Mucosa of rectum (tissue), 2 donors: ENCODE measurements at regions not wholly inside any gene's neighbourhood (a gene's known extent, or its start where the extent isn't known, plus 50 kb on each side); places are given as distances from the start of the nearest gene placed in this dataset.
"Not testable (repeated sequence)": the region's sequence is repeated elsewhere in the genome, so short reads cannot be mapped to it uniquely, and the experiment has no call there.

ENCODE experiments used
- H3K27ac ChIP-seq, 2 donors: one replicate each; pipeline ENCODE4 v1.7.0; 2013; ENCODE audit warnings: inconsistent platforms in 2 of 2, low read depth in 2 of 2, low read length in 2 of 2
- H3K27me3 ChIP-seq, 2 donors: one replicate each; pipeline ENCODE4 v1.7.0; 2013; ENCODE audit warnings: low read length in 2 of 2; ENCODE audit not compliant: control insufficient read depth in 2 of 2, insufficient read depth in 2 of 2
- H3K36me3 ChIP-seq, 2 donors: one replicate each; pipeline ENCODE4 v1.7.0; 2013; ENCODE audit warnings: low read length in 2 of 2; ENCODE audit not compliant: control insufficient read depth in 2 of 2, insufficient read depth in 2 of 2
- H3K4me1 ChIP-seq, 2 donors: one replicate each; pipeline ENCODE4 v1.7.0; 2013; ENCODE audit warnings: low read length in 2 of 2, mild to moderate bottlenecking in 1 of 2; ENCODE audit not compliant: control insufficient read depth in 2 of 2, insufficient read depth in 2 of 2
- H3K4me3 ChIP-seq, 2 donors: one replicate each; pipeline ENCODE4 v1.7.0; 2013; ENCODE audit warnings: low read length in 2 of 2
- H3K9ac ChIP-seq, 2 donors: one replicate each; pipeline ENCODE4 v1.7.0; 2013; ENCODE audit warnings: low read length in 2 of 2, low read depth in 1 of 2, mild to moderate bottlenecking in 1 of 2
- H3K9me3 ChIP-seq, 2 donors: one replicate each; pipeline ENCODE4 v1.7.0; 2013; ENCODE audit warnings: low read length in 2 of 2; ENCODE audit not compliant: control insufficient read depth in 2 of 2
- donor health status: healthy.
- donor health status: Normal muscosa, but diverticular disease.

DNA sequence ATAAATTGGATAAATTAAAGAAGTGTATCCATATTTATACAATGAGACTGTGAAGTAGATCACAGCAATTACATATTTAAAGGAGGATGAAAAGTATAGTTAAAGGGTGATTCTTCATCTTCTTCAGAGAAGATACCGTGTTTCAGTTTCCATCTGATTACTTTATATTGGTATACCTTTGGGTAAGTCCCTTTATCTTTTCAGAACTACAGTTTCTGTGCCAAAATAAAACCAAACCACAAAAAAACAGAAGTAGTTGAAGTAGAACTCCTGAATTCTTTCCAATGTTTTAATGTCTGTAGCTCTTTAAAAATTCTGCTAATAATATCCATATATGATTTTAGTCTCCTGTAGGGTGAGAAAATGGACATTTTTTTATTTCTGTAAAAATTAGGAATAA is 231.2 kb upstream of the LINC00305 start:
- Histone ChIP-seq H3K36me3 (no peaks in the 10 kb centered on the region), H3K27me3 (no peaks in the 10 kb centered on the region), H3K9me3 (no peaks in the 10 kb centered on the region), H3K4me1 (no peaks in the 10 kb centered on the region), H3K27ac (no peak overlapping the region), H3K9ac (no peak overlapping the region), H3K4me3 (no peak overlapping the region)

DNA sequence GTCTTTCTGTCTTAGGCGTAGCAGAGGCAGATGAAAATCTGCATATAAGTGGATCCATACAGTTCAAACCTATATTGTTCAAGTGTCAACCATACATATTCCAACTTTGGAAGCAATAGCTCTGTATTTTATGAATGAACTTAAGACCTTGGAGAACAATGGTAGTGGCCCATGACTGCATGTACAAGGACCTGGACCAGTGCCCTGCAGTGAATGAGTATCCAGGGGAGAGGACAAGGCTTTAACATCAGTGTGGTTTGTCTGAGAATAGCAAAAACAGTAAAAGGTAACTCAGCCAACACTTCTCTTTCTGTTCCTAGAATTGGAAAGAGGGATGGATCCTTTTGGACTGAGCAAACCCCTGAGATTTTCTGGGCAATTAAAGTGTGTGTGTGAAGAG is 230.8 kb upstream of the LINC00305 start:
- Histone ChIP-seq H3K27me3 (no peaks in the 10 kb centered on the region), H3K9me3 (no peaks in the 10 kb centered on the region), H3K9ac (no peak overlapping the region), H3K4me1 (no peaks in the 10 kb centered on the region), H3K4me3 (no peak overlapping the region), H3K36me3 (no peaks in the 10 kb centered on the region), H3K27ac (no peak overlapping the region)

GRCh38 chr18:64377446-64377845 is 228.6 kb upstream of the LINC00305 start:
- Histone ChIP-seq H3K36me3 (no peaks in the 10 kb centered on the region), H3K9ac (no peak overlapping the region), H3K27me3 (no peaks in the 10 kb centered on the region), H3K9me3 (no peaks in the 10 kb centered on the region), H3K4me3 (no peak overlapping the region), H3K4me1 (no peaks in the 10 kb centered on the region), H3K27ac (no peak overlapping the region)

DNA sequence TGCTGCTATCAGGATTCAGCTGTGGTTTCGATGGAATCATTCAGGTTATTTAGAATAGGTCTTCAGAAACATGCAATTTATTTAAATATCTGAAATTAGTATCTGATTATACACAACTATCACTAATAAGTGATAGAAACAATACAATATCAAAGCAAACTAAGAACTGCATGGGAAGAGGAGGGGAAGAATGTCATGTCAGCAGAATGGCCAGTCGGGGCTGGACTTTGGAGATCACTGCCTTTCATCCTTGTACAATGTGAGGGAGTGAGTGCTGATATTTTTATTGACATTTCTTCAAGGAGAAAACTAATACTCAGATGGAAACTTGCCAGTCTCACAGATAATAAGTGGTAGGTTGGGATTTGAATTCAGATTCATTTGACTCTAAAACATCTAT is 224.0 kb upstream of the LINC00305 start:
- no peaks in the 10 kb centered on the region for H3K4me1 ChIP-seq
- no peak overlapping the region for H3K4me3 ChIP-seq
- H3K9me3 ChIP-seq = no peaks in the 10 kb centered on the region
- no peak overlapping the region for H3K9ac ChIP-seq
- no peak overlapping the region for H3K27ac ChIP-seq
- H3K27me3 ChIP-seq = no peaks in the 10 kb centered on the region
- no peaks in the 10 kb centered on the region for H3K36me3 ChIP-seq

DNA sequence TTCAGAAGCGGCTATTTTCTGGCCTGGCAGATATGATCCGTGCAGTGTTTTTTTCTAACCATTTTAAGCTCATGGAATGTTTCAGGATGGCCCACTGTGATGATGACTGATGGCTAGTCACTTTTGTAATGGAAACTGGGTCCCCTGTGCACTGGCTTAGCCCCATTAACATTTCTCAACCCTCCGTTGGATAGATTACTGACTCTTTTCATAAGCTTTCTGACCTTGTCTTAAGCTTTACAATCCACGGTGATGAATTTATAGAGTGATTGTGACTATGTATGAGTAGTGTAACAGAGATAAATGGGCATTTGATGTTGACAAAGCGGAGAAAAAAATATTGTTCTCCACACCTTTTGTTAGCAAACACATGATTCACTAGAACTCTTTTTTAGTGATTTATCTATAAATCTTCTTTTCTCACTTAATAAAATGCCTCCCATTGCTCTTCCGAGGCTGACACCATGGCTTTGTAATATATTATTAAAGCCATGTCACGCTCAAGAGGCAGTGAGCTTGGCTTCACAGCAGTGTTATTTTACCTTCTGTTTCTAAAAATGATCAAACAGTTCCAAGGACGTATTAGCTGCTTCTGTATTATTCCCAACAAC is 221.0 kb upstream of the LINC00305 start:
- H3K27ac ChIP-seq, H3K36me3 ChIP-seq: not testable (repeated sequence)

DNA sequence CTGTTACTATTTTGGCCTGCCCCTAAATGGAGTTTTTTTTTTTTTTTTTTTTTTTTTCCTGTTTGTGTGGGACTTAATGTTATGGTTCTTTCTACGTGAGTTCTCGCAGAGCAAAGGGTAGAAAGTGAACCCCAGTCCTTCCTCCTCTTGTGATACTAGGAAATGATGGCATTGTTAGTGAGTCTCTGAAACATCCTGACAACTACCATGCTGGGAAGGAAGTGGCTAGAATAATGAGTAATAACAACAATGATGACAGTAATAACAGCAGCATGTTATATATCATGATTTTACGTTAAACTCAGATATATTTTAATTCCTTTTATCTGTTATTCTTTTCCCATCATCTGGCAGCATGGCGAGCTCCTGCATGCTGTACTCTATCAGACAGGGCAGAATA is 216.2 kb upstream of the LINC00305 start:
- H3K9me3 ChIP-seq = no peaks in the 10 kb centered on the region
- H3K9ac ChIP-seq = no peak overlapping the region
- no peaks in the 10 kb centered on the region for H3K36me3 ChIP-seq
- no peaks in the 10 kb centered on the region for H3K27me3 ChIP-seq
- H3K27ac ChIP-seq = no peak overlapping the region
- H3K4me3 ChIP-seq = no peak overlapping the region
- no peaks in the 10 kb centered on the region for H3K4me1 ChIP-seq

More for the DNA sequence above, 221.0 kb upstream of the LINC00305 start:
- not testable (repeated sequence) for H3K9me3 ChIP-seq, H3K9ac ChIP-seq, H3K4me3 ChIP-seq, H3K4me1 ChIP-seq, H3K27me3 ChIP-seq

DNA sequence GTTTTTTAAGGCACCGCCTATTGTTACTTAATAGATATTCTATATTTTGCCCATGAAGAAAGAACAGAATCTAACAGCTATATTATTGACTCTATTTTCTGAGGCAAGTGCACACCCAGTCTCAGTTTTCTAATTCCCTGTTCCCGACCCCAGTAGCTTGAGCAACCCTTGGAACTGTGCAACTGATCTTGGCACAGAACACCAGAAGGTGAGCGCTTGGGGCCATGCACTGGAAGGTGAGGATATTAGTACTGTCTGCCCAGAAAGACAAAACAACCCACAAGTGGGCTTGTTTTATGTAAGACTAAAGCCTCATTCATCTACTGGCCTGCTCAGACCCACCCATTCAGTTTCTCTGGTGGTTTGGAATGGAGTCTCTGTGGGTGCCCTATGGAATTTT is 188.8 kb upstream of the LINC00305 start:
- H3K27me3 ChIP-seq = no peaks in the 10 kb centered on the region
- no peak overlapping the region for H3K27ac ChIP-seq
- H3K36me3 ChIP-seq = no peaks in the 10 kb centered on the region
- no peaks in the 10 kb centered on the region for H3K4me1 ChIP-seq
- no peaks in the 10 kb centered on the region for H3K9me3 ChIP-seq
- H3K4me3 ChIP-seq = no peak overlapping the region
- no peak overlapping the region for H3K9ac ChIP-seq

- H3K27ac ChIP-seq = no peak overlapping the region
- H3K9me3 ChIP-seq = no peaks in the 10 kb centered on the region
- H3K4me3 ChIP-seq = no peak overlapping the region
- no peaks in the 10 kb centered on the region for H3K36me3 ChIP-seq
- H3K9ac ChIP-seq = no peak overlapping the region
- no peaks in the 10 kb centered on the region for H3K4me1 ChIP-seq
- H3K27me3 ChIP-seq = no peaks in the 10 kb centered on the region
Measured at GRCh38 chr18:64337018-64337417, 188.1 kb upstream of the LINC00305 start.

- Histone ChIP-seq H3K36me3 (no peaks in the 10 kb centered on the region), H3K4me1 (no peaks in the 10 kb centered on the region), H3K27me3 (no peaks in the 10 kb centered on the region), H3K4me3 (no peak overlapping the region), H3K9me3 (no peaks in the 10 kb centered on the region), H3K9ac (no peak overlapping the region), H3K27ac (no peak overlapping the region)
Measured at GRCh38 chr18:64334748-64335147, 185.9 kb upstream of the LINC00305 start.

- Histone ChIP-seq H3K4me1 (no peaks in the 10 kb centered on the region), H3K9me3 (no peaks in the 10 kb centered on the region), H3K27me3 (no peaks in the 10 kb centered on the region), H3K9ac (no peak overlapping the region), H3K4me3 (no peak overlapping the region), H3K27ac (no peak overlapping the region), H3K36me3 (no peaks in the 10 kb centered on the region)
Measured at GRCh38 chr18:64333584-64333983, 184.7 kb upstream of the LINC00305 start.

GRCh38 chr18:64332835-64333234 is 183.9 kb upstream of the LINC00305 start:
- Histone ChIP-seq H3K36me3 (no peaks in the 10 kb centered on the region), H3K9me3 (no peaks in the 10 kb centered on the region), H3K4me1 (no peaks in the 10 kb centered on the region), H3K9ac (no peak overlapping the region), H3K27me3 (no peaks in the 10 kb centered on the region), H3K27ac (no peak overlapping the region), H3K4me3 (no peak overlapping the region)
